ENCODE measurements at regions not wholly inside any gene's neighbourhood (a gene's known extent, or its start where the extent isn't known, plus 50 kb on each side); places are given as distances from the start of the nearest gene placed in this dataset.

DNA sequence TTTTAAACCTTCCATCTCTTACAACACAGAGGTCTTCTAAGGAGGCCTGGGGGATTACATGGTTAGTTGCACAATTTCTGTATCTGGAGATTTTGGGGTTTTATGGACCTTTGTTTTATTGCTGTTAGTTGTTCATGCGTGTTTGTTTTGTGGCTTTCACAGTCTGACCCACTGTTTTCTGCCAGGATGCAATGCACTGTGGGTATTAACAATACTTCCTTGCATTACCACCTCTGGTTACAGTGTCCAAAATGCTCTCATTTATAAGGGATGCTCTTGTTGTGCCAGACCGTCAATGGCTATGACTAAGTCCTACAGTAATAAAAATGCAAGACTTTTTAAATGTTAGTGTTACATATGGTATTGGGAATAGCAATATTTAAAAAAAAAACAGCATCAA lies 730.2 kb downstream of the KCTD8 start:
- Mint-ChIP-seq H3K27me3 (ENCODE audit: insufficient read depth, unreplicated experiment) (no peaks in the 10 kb centered on the region), H3K36me3 (ENCODE audit: insufficient read depth, unreplicated experiment) (no peaks in the 10 kb centered on the region), H3K9me3 (ENCODE audit: unreplicated experiment) (no peaks in the 10 kb centered on the region), H3K4me1 (ENCODE audit: low read depth, unreplicated experiment) (no peaks in the 10 kb centered on the region), H3K27ac (ENCODE audit: unreplicated experiment) (no peak overlapping the region), H3K4me3 (ENCODE audit: unreplicated experiment) (no peak overlapping the region)
- no peaks in the 10 kb centered on the region for H3K4me1 ChIP-seq
- ChIA-PET POLR2A (no interaction called here), CTCF (no interaction called here)
- no peak overlapping the region for H3K4me3 ChIP-seq (ENCODE audit: low read depth, low read length)
- BruUV-seq (replicated peaks), result no TSS peak
- no peak for DNase-seq
- TF ChIP-seq, protein P1, sequence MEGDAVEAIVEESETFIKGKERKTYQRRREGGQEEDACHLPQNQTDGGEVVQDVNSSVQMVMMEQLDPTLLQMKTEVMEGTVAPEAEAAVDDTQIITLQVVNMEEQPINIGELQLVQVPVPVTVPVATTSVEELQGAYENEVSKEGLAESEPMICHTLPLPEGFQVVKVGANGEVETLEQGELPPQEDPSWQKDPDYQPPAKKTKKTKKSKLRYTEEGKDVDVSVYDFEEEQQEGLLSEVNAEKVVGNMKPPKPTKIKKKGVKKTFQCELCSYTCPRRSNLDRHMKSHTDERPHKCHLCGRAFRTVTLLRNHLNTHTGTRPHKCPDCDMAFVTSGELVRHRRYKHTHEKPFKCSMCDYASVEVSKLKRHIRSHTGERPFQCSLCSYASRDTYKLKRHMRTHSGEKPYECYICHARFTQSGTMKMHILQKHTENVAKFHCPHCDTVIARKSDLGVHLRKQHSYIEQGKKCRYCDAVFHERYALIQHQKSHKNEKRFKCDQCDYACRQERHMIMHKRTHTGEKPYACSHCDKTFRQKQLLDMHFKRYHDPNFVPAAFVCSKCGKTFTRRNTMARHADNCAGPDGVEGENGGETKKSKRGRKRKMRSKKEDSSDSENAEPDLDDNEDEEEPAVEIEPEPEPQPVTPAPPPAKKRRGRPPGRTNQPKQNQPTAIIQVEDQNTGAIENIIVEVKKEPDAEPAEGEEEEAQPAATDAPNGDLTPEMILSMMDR (IDR thresholded peaks at IDR 0.05; ENCODE audit: insufficient read depth in 1 of 2, low read depth in 1 of 2, low read length in 1 of 2, severe bottlenecking in 1 of 2, unreplicated experiment in 1 of 2), result no peak
- H3K9me3 ChIP-seq, result no peaks in the 10 kb centered on the region
- no peaks in the 10 kb centered on the region for H3K27me3 ChIP-seq (replicated peaks; ENCODE audit: control insufficient read depth, insufficient read depth, low read length)
- H3K36me3 ChIP-seq (ENCODE audit: control insufficient read depth, insufficient read depth, low read length), result no peaks in the 10 kb centered on the region
- intact Hi-C loops (cut with micrococcal nuclease; ENCODE audit: unreplicated experiment), result no loop called here

DNA sequence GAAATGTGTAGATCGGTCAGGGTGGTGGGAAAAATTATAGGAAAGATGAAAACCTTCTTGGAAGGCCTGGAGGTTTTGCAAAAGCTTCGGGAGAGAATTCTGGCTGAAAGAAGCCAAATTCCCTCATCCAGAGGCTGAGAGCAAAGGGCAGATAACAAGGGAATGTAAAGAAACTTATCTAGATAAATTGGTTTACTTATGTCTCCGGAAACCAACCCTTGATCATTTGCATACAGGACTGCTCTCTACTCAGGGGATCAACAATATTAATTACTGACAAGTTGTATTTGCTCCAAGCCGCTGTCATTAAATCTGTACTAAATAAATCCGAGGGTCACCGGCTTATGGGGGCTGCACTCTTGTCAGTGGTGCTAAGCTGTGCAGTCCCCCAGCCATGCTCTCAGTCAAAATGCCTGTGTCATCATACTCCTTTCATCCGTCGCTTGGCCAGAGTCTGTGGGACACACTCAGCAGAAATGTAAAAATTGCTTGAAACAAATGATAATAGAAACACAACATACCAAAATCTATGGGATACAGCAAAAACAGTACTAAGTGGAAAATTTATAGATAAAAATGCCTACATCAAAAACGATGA lies 715.7 kb downstream of the KCTD8 start:
- H3K4me1 ChIP-seq, result peaks cover 15% of the 10 kb centered on the region
- Mint-ChIP-seq H3K4me1 (ENCODE audit: low read depth, unreplicated experiment) (peaks cover 28% of the 10 kb centered on the region), H3K36me3 (ENCODE audit: insufficient read depth, unreplicated experiment) (no peaks in the 10 kb centered on the region), H3K9me3 (ENCODE audit: unreplicated experiment) (no peaks in the 10 kb centered on the region), H3K27ac (ENCODE audit: unreplicated experiment) (peak overlapping the region; percentile 70), H3K27me3 (ENCODE audit: insufficient read depth, unreplicated experiment) (no peaks in the 10 kb centered on the region), H3K4me3 (ENCODE audit: unreplicated experiment) (peak overlapping the region; percentile 68)
- ChIA-PET CTCF (no interaction called here), POLR2A (interaction anchor here (0.6 kb wide), 1 partner anchor 1460 kb away, joined by 3 read pairs; no protein-coding TSS in a partner anchor)
- peaks cover 6% of the 10 kb centered on the region; the same call in 1 of the 2 replicates for H3K9me3 ChIP-seq
- TF ChIP-seq, protein P1 (IDR thresholded peaks at IDR 0.05; ENCODE audit: insufficient read depth in 1 of 2, low read depth in 1 of 2, low read length in 1 of 2, severe bottlenecking in 1 of 2, unreplicated experiment in 1 of 2), result no peak
- H3K27me3 ChIP-seq (replicated peaks; ENCODE audit: control insufficient read depth, insufficient read depth, low read length), result no peaks in the 10 kb centered on the region
- H3K36me3 ChIP-seq (ENCODE audit: control insufficient read depth, insufficient read depth, low read length), result no peaks in the 10 kb centered on the region
- H3K4me3 ChIP-seq (ENCODE audit: low read depth, low read length), result peak overlapping the region; percentile 15
- intact Hi-C loops (cut with micrococcal nuclease; ENCODE audit: unreplicated experiment), result no loop called here
- DNase-seq, result peak in 1 of 2 experiments; percentile 12
- BruUV-seq (replicated peaks), result no TSS peak

DNA sequence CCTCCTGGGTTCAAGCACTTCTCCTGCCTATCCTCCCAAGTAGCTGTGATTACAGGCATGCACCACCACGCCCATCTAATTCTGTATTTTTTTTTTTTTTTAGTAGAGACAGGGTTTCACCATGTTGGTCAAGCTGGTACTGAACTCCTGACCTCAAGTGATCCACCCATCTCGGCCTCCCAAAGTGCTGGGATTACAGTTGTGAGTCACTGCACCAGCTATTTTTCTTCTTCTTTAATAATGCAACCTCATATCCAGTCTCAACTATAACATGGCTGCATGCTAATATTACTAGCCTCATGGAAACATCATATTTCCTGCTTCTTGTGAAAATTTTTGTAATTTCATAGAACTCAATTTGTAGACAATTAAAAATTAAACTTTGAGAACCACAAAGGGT lies 706.5 kb downstream of the KCTD8 start:
- TF ChIP-seq, protein P1 (IDR thresholded peaks at IDR 0.05; ENCODE audit: insufficient read depth in 1 of 2, low read depth in 1 of 2, low read length in 1 of 2, severe bottlenecking in 1 of 2, unreplicated experiment in 1 of 2), result no peak
- no peaks in the 10 kb centered on the region for H3K36me3 Mint-ChIP-seq (ENCODE audit: insufficient read depth, unreplicated experiment)
- H3K4me1 Mint-ChIP-seq (ENCODE audit: low read depth, unreplicated experiment), result no peaks in the 10 kb centered on the region
- H3K9me3 Mint-ChIP-seq (ENCODE audit: unreplicated experiment), result no peaks in the 10 kb centered on the region
- intact Hi-C loops (cut with micrococcal nuclease; ENCODE audit: unreplicated experiment), result no loop called here
- ChIA-PET POLR2A (no interaction called here), CTCF (no interaction called here)
- no peaks in the 10 kb centered on the region for H3K36me3 ChIP-seq (ENCODE audit: control insufficient read depth, insufficient read depth, low read length)
- H3K27me3 Mint-ChIP-seq (ENCODE audit: insufficient read depth, unreplicated experiment), result no peaks in the 10 kb centered on the region
- no peaks in the 10 kb centered on the region for H3K9me3 ChIP-seq
- no peaks in the 10 kb centered on the region for H3K4me1 ChIP-seq
- no peaks in the 10 kb centered on the region for H3K27me3 ChIP-seq (replicated peaks; ENCODE audit: control insufficient read depth, insufficient read depth, low read length)
- no peak overlapping the region for H3K4me3 ChIP-seq (ENCODE audit: low read depth, low read length)
- no peak overlapping the region for H3K4me3 Mint-ChIP-seq (ENCODE audit: unreplicated experiment)
- H3K27ac Mint-ChIP-seq (ENCODE audit: unreplicated experiment), result no peak overlapping the region
- no peak for DNase-seq
- BruUV-seq (replicated peaks), result no TSS peak

Data from Caco-2 (cell line).